ENCODE measurements at regions not wholly inside any gene's neighbourhood (a gene's known extent, or its start where the extent isn't known, plus 50 kb on each side); places are given as distances from the start of the nearest gene placed in this dataset.

DNA sequence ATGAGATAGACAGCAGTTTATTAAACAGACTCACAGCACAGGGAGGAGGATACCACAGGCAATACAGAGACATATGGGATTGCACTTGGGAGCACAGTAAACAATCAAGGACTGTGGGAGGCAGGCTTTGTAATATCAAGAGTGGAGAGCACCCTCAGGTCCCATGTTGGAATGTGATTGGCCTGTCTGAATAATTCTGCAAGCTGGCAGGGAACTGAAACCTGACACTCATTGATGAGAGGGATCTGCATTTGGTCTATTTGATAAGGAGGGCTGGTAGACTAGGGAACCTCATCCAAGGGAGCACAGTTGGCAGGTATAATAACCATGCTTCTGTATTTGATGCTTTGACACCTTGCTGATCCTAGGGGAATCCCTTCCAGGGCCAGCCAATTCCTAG is 69.9 kb upstream of the PRMT6 start:
- no peaks in the 10 kb centered on the region for H3K36me3 ChIP-seq (ENCODE audit: control insufficient read depth, insufficient read depth, low read length)
- no peak overlapping the region for H3K4me3 ChIP-seq (ENCODE audit: extremely low read depth, insufficient read depth, low read length, poor library complexity, severe bottlenecking)
- H3K27ac ChIP-seq (ENCODE audit: low read depth, low read length, severe bottlenecking): no peak overlapping the region
- no peaks in the 10 kb centered on the region for H3K4me1 ChIP-seq (ENCODE audit: control insufficient read depth, insufficient read depth, low read length, poor library complexity, severe bottlenecking)
- no peaks in the 10 kb centered on the region for H3K9me3 ChIP-seq (ENCODE audit: control insufficient read depth, low read length)

DNA sequence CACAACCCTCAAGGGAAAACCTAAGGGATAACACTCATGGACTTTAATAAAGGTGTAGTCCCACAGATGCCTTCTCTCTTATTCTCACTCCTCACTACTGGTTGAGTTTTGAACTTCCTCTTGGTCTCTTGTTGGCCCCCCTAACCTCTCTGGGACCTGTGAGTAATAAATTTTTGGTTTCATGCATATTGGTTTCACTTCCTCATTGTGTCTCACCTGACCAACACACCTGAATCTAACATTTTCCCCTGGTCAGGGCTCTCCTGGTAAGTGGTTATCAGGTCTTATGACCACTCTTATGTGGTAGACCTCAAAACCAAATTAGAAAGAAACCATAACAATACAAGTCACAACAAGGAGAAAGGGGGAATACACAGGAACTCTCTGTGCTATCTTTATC is 60.5 kb upstream of the PRMT6 start:
- no peaks in the 10 kb centered on the region for H3K9me3 ChIP-seq (ENCODE audit: control insufficient read depth, low read length)
- peaks cover 2% of the 10 kb centered on the region for H3K4me1 ChIP-seq (ENCODE audit: control insufficient read depth, insufficient read depth, low read length, poor library complexity, severe bottlenecking)
- no peak overlapping the region for H3K4me3 ChIP-seq (ENCODE audit: extremely low read depth, insufficient read depth, low read length, poor library complexity, severe bottlenecking)
- no peak overlapping the region for H3K27ac ChIP-seq (ENCODE audit: low read depth, low read length, severe bottlenecking)
- no peaks in the 10 kb centered on the region for H3K36me3 ChIP-seq (ENCODE audit: control insufficient read depth, insufficient read depth, low read length)

DNA sequence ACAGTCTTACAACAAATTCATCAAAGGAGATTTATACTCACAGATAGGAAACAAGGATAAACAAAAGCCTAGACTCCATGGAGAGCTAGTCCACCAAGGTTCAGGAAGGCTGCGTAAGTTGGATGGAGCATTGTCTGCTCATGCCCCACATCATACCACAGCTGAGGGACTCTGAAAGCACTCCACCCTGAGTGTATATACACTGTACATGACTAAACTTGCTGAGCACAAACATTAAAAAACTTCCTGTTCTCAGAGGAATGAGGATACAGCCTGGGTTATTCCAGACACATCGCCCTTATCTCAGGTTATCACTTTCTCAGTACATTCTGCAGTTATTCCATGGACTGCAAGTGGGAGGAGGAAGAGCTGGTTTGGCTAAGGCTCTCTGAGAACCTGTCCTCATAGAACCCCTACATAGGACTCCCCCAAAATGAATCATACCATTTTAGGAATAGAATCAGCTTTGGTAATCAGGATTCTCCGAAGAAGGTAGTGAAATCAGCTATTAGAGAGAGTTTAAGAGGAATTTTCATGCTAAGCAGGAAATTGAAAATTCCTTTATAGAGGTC is 58.0 kb upstream of the PRMT6 start:
- WGBS, 2 experiments (ENCODE audit: insufficient coverage in 2 of 2): 100% methylated on average over 1 of the region's 3 CpGs; no CpG with 5 or more reads in 1 of the 2 experiments
- Histone ChIP-seq H3K4me1 (ENCODE audit: control insufficient read depth, insufficient read depth, low read length, poor library complexity, severe bottlenecking) (peaks cover 2% of the 10 kb centered on the region), H3K36me3 (ENCODE audit: control insufficient read depth, insufficient read depth, low read length) (no peaks in the 10 kb centered on the region), H3K4me3 (ENCODE audit: extremely low read depth, insufficient read depth, low read length, poor library complexity, severe bottlenecking) (no peak overlapping the region), H3K9me3 (ENCODE audit: control insufficient read depth, low read length) (no peaks in the 10 kb centered on the region), H3K27ac (ENCODE audit: low read depth, low read length, severe bottlenecking) (no peak overlapping the region)

DNA sequence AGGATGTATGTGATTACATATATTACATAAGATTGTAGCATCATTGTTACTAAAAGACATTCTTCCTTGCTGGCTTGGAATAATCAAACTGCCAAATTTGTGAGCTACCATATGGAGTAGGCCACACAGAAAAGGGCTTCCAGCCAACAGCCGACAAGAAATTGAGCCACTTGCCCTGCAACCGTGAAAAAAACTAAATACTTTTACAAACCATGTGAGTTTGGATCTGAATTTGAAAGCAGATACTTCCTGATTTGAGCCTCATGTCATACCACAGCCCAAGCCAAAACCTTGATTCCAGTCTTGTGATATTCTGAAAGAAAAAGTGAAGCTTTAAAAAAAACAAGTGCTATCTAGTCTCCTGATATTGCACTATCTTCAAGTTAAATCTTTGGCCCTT is 55.6 kb upstream of the PRMT6 start:
- Histone ChIP-seq H3K36me3 (ENCODE audit: control insufficient read depth, insufficient read depth, low read length) (no peaks in the 10 kb centered on the region), H3K4me1 (ENCODE audit: control insufficient read depth, insufficient read depth, low read length, poor library complexity, severe bottlenecking) (peaks cover 2% of the 10 kb centered on the region), H3K9me3 (ENCODE audit: control insufficient read depth, low read length) (no peaks in the 10 kb centered on the region), H3K27ac (ENCODE audit: low read depth, low read length, severe bottlenecking) (no peak overlapping the region), H3K4me3 (ENCODE audit: extremely low read depth, insufficient read depth, low read length, poor library complexity, severe bottlenecking) (no peak overlapping the region)
- WGBS, 2 experiments (ENCODE audit: insufficient coverage in 2 of 2): 100% methylated on average over 1 of the region's 2 CpGs; no CpG with 5 or more reads in 1 of the 2 experiments

DNA sequence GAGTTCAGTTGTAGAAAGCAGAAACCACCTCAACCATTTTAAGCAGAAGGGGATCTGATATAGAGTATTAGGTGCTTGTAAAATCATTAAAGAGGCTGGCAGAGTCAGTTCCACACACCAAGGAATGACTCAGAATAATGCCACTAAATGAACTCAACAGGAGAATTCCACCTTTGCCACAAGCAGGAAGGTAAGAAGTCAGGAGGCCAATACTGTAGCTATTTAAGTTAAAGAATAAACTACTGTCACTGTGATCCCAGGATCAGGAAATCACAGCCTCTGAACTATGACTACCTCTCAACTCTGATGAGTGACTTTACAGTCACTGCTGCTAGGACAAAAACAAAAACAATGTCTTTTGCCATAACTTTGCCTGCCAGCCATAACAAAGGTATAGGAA is 52.5 kb upstream of the PRMT6 start:
- H3K4me3 ChIP-seq (ENCODE audit: extremely low read depth, insufficient read depth, low read length, poor library complexity, severe bottlenecking): no peak overlapping the region
- no peak overlapping the region for H3K27ac ChIP-seq (ENCODE audit: low read depth, low read length, severe bottlenecking)
- H3K36me3 ChIP-seq (ENCODE audit: control insufficient read depth, insufficient read depth, low read length): no peaks in the 10 kb centered on the region
- H3K9me3 ChIP-seq (ENCODE audit: control insufficient read depth, low read length): no peaks in the 10 kb centered on the region
- no peaks in the 10 kb centered on the region for H3K4me1 ChIP-seq (ENCODE audit: control insufficient read depth, insufficient read depth, low read length, poor library complexity, severe bottlenecking)

DNA sequence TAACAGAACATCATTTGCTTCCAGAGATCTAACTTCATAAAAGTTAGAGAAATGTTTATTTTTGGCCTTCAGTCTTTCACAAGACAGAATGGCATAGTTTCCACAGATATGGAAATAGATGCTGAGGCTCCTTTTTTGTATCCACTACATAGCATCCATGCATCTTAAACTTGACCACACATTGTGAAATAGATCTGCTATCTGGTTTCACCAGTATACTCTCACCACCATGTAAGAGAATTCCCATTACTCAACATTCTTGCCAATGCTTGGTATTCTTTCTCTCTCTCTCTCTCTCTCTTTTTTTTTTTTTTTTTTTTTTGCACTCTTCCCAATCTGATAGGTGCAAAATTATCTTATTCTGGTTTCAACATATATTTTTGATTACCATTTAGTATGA is 52.1 kb upstream of the PRMT6 start:
- H3K27ac ChIP-seq (ENCODE audit: low read depth, low read length, severe bottlenecking): no peak overlapping the region
- no peaks in the 10 kb centered on the region for H3K9me3 ChIP-seq (ENCODE audit: control insufficient read depth, low read length)
- no peak overlapping the region for H3K4me3 ChIP-seq (ENCODE audit: extremely low read depth, insufficient read depth, low read length, poor library complexity, severe bottlenecking)
- H3K36me3 ChIP-seq (ENCODE audit: control insufficient read depth, insufficient read depth, low read length): no peaks in the 10 kb centered on the region
- no peaks in the 10 kb centered on the region for H3K4me1 ChIP-seq (ENCODE audit: control insufficient read depth, insufficient read depth, low read length, poor library complexity, severe bottlenecking)
